ENCODE measurements at regions not wholly inside any gene's neighbourhood (a gene's known extent, or its start where the extent isn't known, plus 50 kb on each side); places are given as distances from the start of the nearest gene placed in this dataset.

DNA sequence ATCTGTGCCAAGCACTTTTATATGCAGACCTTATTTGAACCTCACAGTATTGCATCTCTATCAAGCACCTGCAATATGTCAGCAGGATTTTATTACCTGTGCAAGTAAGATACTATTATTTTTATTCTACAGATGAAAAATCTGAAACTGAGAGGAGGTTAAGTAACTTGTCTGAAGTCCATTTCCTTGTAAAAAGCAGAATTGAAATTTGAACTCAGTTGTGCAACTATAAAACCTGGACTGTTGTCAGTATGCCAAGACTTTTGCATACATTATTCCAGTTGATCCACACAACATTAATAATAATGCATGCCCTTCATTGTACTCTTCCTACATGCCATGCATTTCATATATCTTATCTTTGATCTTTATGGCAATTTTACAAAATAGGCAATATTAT is 82.2 kb upstream of the BRINP1 start:
- TF ChIP-seq CTCF (conservative IDR thresholded peaks at IDR 0.05; ENCODE audit: low read depth, low read length) (no peak), EZH2 (IDR thresholded peaks at IDR 0.05; ENCODE audit: borderline replicate concordance, low read depth, low read length, poor library complexity, severe bottlenecking) (no peak)
